K562 (cell line): ENCODE measurements at regions not wholly inside any gene's neighbourhood (a gene's known extent, or its start where the extent isn't known, plus 50 kb on each side); places are given as distances from the start of the nearest gene placed in this dataset.

Experiments
- EP300 ChIP-seq: IDR thresholded peaks from 2 replicates; pipeline ENCODE4 v1.6.1; 2012; ENCODE audit warnings: low read length, improper control_type of control experiment
- MYC ChIP-seq, 2 experiments: fragments of 250-450 bp in 1 of 2; sonication (Bioruptor Pico) in 1 of 2; IDR thresholded peaks; 2 replicates each; pipeline versions ENCODE4 v1.5.1 to v1.6.1; 2012 to 2021; ENCODE audit warnings: low read depth in 2 of 2, borderline replicate concordance in 1 of 2, improper control_type of control experiment in 1 of 2, low read length in 1 of 2, mild to moderate bottlenecking in 1 of 2, moderate library complexity in 1 of 2

GRCh38 chr21:38956856-38957571 lies 151.3 kb downstream of the ETS2 start:
- TF ChIP-seq MYC (IDR thresholded peaks at IDR 0.05; ENCODE audit: low read depth, low read length) (no peak), MYC (CRISPR knock-in tag; IDR thresholded peaks at IDR 0.05; ENCODE audit: borderline replicate concordance, low read depth) (no peak), EP300 (peak; percentile 59)
